ENCODE measurements at regions not wholly inside any gene's neighbourhood (a gene's known extent, or its start where the extent isn't known, plus 50 kb on each side); places are given as distances from the start of the nearest gene placed in this dataset.
"Not testable (repeated sequence)": the region's sequence is repeated elsewhere in the genome, so short reads cannot be mapped to it uniquely, and the experiment has no call there.

DNA sequence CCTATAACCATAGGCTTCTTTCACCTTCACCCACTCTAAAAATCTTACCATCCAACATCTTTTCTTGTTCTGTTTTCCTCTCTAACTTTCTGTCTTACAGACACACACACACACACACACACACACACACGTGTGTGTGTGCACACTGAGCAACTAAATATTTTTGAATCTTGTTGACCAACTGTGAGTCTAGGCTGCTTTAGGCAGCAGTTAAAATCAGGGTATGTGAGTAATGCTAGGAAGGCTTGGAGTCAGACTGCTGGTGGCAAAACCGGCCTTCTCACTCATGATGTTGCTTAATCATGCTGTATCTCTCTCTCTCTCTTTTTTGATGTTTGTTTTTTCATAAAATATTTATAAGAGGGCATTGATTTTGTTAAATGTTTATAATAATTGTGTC is 103.1 kb upstream of the TBX18 start:
- TF ChIP-seq, protein P1, sequence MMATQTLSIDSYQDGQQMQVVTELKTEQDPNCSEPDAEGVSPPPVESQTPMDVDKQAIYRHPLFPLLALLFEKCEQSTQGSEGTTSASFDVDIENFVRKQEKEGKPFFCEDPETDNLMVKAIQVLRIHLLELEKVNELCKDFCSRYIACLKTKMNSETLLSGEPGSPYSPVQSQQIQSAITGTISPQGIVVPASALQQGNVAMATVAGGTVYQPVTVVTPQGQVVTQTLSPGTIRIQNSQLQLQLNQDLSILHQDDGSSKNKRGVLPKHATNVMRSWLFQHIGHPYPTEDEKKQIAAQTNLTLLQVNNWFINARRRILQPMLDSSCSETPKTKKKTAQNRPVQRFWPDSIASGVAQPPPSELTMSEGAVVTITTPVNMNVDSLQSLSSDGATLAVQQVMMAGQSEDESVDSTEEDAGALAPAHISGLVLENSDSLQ (IDR thresholded peaks at IDR 0.05), result no peak
- TF ChIP-seq SP1 (IDR thresholded peaks at IDR 0.05), result no peak
- no peak for TF ChIP-seq SUZ12 (IDR thresholded peaks at IDR 0.05)
- no peak for TF ChIP-seq NFRKB (IDR thresholded peaks at IDR 0.05)
- CTCF ChIA-PET, result no interaction called here
- no peak for DNase-seq (ENCODE audit: extremely low spot score)
- POLR2A ChIA-PET, result no interaction called here

DNA sequence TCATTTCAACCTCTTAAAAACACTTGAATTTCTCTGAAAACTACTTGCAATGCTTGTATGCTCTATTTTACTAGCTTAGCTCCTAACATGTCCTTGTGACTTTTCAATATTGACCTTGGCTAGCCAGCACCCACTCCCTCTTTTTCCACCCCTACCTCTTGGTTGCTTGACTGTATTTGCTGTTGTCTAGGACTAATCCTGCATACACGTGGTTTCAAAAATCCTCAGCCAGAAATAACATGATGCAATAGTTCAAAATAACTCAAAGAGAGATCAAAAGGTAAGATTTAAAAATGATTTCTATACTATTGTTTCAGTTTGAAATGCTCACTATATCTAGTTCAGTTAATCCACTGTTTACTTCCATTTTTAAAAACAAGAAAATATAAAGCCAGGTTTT is 102.3 kb upstream of the TBX18 start:
- TF ChIP-seq CTBP1 (IDR thresholded peaks at IDR 0.05; ENCODE audit: borderline replicate concordance) (no peak), ZNF384 (IDR thresholded peaks at IDR 0.05) (no peak), FOXK2 (IDR thresholded peaks at IDR 0.05) (no peak)
- ChIA-PET POLR2A (no interaction called here), CTCF (no interaction called here)
- no peak for DNase-seq (ENCODE audit: extremely low spot score)

DNA sequence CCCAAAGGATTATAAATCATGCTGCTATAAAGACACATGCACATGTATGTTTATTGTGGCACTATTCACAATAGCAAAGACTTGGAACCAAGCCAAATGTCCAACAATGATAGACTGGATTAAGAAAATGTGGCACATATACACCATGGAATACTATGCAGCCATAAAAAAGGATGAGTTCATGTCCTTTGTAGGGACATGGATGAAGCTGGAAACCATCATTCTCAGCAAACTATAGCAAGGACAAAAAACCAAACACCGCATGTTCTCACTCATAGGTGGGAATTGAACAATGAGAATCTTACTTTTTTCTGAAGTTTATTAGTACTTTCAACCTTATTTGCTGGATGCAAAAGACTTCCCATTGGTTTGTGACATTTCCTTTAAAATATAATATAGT is 101.0 kb upstream of the TBX18 start:
- CTCF ChIA-PET; DNase-seq (ENCODE audit: extremely low spot score); POLR2A ChIA-PET: not testable (repeated sequence)

DNA sequence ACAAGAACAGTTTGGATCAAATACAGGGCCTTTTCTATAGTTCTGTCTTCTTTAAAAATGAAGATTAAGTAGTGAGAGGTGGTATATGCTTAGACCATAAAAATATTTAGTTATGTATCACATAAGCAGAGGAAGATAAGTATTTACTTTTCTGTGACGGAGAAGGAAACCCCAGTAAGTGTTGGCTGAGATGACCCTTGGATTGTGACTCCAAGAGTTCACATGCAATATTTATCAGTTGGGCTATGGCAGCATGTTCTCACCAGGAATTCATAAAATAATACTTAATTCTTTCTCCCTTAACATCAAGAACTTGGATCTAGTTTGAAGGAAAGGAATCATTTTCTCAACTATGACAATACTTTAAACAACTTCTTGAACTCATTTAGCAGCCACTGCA is 98.4 kb upstream of the TBX18 start:
- ChIA-PET CTCF (no interaction called here), POLR2A (no interaction called here)
- DNase-seq (ENCODE audit: extremely low spot score), result no peak
- TF ChIP-seq FOXA1 (IDR thresholded peaks at IDR 0.05) (no peak), SUZ12 (IDR thresholded peaks at IDR 0.05) (no peak), SP1 (IDR thresholded peaks at IDR 0.05) (no peak), ARNT (IDR thresholded peaks at IDR 0.05) (no peak), NFRKB (IDR thresholded peaks at IDR 0.05) (no peak), TARDBP (IDR thresholded peaks at IDR 0.05) (no peak), LEF1 (IDR thresholded peaks at IDR 0.05; ENCODE audit: borderline replicate concordance) (no peak), CTBP1 (IDR thresholded peaks at IDR 0.05; ENCODE audit: borderline replicate concordance) (no peak), FOXM1 (IDR thresholded peaks at IDR 0.05; ENCODE audit: borderline replicate concordance) (no peak), BHLHE40 (IDR thresholded peaks at IDR 0.05; ENCODE audit: borderline replicate concordance) (no peak), ELF4 (IDR thresholded peaks at IDR 0.05) (no peak), HDGF (IDR thresholded peaks at IDR 0.05; ENCODE audit: borderline replicate concordance) (no peak), FOXK2 (IDR thresholded peaks at IDR 0.05) (no peak), ZNF384 (IDR thresholded peaks at IDR 0.05) (no peak), L3MBTL2 (conservative IDR thresholded peaks at IDR 0.05) (no peak)
- TF ChIP-seq, protein P1 (IDR thresholded peaks at IDR 0.05), result no peak

DNA sequence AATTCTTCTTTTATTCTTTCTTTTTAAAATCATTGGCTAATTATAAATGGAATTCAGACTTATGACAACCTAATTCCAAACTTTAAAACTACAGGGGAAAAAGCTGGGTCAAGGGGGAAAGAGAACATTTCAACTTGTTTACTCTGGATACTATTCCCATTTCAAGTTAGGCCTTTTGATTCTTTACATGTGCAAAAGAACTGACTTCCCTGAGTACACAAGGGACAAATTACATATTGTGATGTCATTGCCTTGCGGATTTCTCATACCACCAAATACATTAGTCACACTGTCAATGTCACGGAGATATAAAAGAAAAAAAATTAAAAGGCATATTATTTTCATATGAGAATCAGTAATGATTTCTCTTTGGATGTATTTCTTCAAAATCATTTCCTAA is 96.5 kb upstream of the TBX18 start:
- POLR2A ChIA-PET, result no interaction called here
- TF ChIP-seq, protein P1 (IDR thresholded peaks at IDR 0.05), result no peak
- no peak for TF ChIP-seq LEF1 (IDR thresholded peaks at IDR 0.05; ENCODE audit: borderline replicate concordance)
- TF ChIP-seq CTBP1 (IDR thresholded peaks at IDR 0.05; ENCODE audit: borderline replicate concordance), result no peak
- TF ChIP-seq ELF4 (IDR thresholded peaks at IDR 0.05), result no peak
- no peak for TF ChIP-seq TARDBP (IDR thresholded peaks at IDR 0.05)
- TF ChIP-seq HDGF (IDR thresholded peaks at IDR 0.05; ENCODE audit: borderline replicate concordance), result no peak
- TF ChIP-seq ZNF384 (IDR thresholded peaks at IDR 0.05), result no peak
- no peak for TF ChIP-seq SUZ12 (IDR thresholded peaks at IDR 0.05)
- no peak for TF ChIP-seq BHLHE40 (IDR thresholded peaks at IDR 0.05; ENCODE audit: borderline replicate concordance)
- no peak for TF ChIP-seq FOXA1 (IDR thresholded peaks at IDR 0.05)
- TF ChIP-seq NFRKB (IDR thresholded peaks at IDR 0.05), result no peak
- TF ChIP-seq SP1 (IDR thresholded peaks at IDR 0.05), result no peak
- TF ChIP-seq L3MBTL2 (conservative IDR thresholded peaks at IDR 0.05), result no peak
- no peak for TF ChIP-seq ARNT (IDR thresholded peaks at IDR 0.05)
- no peak for TF ChIP-seq FOXM1 (IDR thresholded peaks at IDR 0.05; ENCODE audit: borderline replicate concordance)
- no peak for TF ChIP-seq FOXK2 (IDR thresholded peaks at IDR 0.05)
- no peak for DNase-seq (ENCODE audit: extremely low spot score)
- CTCF ChIA-PET, result no interaction called here

DNA sequence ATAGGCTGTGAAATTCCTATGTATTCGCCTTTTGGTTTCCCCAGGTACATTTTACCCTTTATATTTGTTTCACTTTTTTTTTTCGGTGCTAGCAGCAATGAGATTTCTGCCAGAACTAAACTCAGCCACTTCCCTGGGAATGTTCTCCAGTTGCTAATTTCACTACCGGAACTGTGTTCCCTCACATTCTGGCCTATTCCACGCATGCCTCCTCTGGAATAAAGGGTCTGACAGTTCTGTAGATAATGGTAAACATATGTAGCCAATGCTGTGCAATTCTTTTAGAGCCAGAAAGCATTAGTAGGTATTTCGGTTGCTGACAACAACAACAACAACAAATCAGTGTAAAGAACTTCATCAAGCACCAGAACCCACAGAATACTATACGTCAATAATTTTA is 96.1 kb upstream of the TBX18 start:
- ChIA-PET CTCF (interaction anchor here (0.6 kb wide), 1 partner anchor 93 kb away, joined by 3 read pairs; no protein-coding TSS in a partner anchor), POLR2A (no interaction called here)
- TF ChIP-seq NFRKB (IDR thresholded peaks at IDR 0.05) (no peak), TARDBP (IDR thresholded peaks at IDR 0.05) (no peak), HDGF (IDR thresholded peaks at IDR 0.05; ENCODE audit: borderline replicate concordance) (no peak), SUZ12 (IDR thresholded peaks at IDR 0.05) (no peak), BHLHE40 (IDR thresholded peaks at IDR 0.05; ENCODE audit: borderline replicate concordance) (no peak), SP1 (IDR thresholded peaks at IDR 0.05) (no peak), FOXA1 (IDR thresholded peaks at IDR 0.05) (no peak), CTBP1 (IDR thresholded peaks at IDR 0.05; ENCODE audit: borderline replicate concordance) (no peak), FOXK2 (IDR thresholded peaks at IDR 0.05) (no peak), LEF1 (IDR thresholded peaks at IDR 0.05; ENCODE audit: borderline replicate concordance) (no peak)
- TF ChIP-seq, protein P1 (IDR thresholded peaks at IDR 0.05), result no peak
- DNase-seq (ENCODE audit: extremely low spot score), result no peak

Data from HEK293T (cell line).